ENCODE measurements at regions not wholly inside any gene's neighbourhood (a gene's known extent, or its start where the extent isn't known, plus 50 kb on each side); places are given as distances from the start of the nearest gene placed in this dataset.

DNA sequence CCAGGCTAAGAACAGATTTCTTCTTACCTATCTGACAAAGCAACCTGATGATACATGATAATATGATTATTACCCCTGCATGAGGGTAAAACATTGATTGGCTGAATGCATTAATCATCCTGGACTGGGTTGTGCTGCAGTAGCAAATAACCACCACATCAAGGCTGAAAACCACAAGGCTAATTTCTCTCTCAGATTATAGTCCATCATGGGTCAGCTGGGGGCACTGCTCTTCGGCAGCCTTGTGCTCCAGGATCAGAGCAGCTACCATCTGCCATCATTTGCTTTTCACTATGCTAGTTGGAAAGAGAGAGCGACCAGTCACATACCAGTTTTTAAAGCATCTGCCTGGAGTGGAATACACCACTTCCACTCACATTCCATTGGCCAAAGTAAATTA is 383.5 kb downstream of the RASEF start:
- DNase-seq, result no peak
- Histone ChIP-seq H3K9me3 (no peaks in the 10 kb centered on the region), H3K27me3 (no peaks in the 10 kb centered on the region), H3K4me3 (no peak overlapping the region), H3K36me3 (no peaks in the 10 kb centered on the region), H3K27ac (no peak overlapping the region), H3K4me1 (no peaks in the 10 kb centered on the region)
- intact Hi-C loops (cut with DNase I), result no loop called here
- 86 to 88% methylated on average over 2 of the region's 2 CpGs for WGBS, 2 donors
- TF ChIP-seq, protein P1, sequence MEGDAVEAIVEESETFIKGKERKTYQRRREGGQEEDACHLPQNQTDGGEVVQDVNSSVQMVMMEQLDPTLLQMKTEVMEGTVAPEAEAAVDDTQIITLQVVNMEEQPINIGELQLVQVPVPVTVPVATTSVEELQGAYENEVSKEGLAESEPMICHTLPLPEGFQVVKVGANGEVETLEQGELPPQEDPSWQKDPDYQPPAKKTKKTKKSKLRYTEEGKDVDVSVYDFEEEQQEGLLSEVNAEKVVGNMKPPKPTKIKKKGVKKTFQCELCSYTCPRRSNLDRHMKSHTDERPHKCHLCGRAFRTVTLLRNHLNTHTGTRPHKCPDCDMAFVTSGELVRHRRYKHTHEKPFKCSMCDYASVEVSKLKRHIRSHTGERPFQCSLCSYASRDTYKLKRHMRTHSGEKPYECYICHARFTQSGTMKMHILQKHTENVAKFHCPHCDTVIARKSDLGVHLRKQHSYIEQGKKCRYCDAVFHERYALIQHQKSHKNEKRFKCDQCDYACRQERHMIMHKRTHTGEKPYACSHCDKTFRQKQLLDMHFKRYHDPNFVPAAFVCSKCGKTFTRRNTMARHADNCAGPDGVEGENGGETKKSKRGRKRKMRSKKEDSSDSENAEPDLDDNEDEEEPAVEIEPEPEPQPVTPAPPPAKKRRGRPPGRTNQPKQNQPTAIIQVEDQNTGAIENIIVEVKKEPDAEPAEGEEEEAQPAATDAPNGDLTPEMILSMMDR (IDR thresholded peaks at IDR 0.05), result no peak
- TF ChIP-seq EP300 (IDR thresholded peaks at IDR 0.05) (no peak), POLR2A (IDR thresholded peaks at IDR 0.05) (no peak), POLR2AphosphoS5 (IDR thresholded peaks at IDR 0.05) (no peak)

DNA sequence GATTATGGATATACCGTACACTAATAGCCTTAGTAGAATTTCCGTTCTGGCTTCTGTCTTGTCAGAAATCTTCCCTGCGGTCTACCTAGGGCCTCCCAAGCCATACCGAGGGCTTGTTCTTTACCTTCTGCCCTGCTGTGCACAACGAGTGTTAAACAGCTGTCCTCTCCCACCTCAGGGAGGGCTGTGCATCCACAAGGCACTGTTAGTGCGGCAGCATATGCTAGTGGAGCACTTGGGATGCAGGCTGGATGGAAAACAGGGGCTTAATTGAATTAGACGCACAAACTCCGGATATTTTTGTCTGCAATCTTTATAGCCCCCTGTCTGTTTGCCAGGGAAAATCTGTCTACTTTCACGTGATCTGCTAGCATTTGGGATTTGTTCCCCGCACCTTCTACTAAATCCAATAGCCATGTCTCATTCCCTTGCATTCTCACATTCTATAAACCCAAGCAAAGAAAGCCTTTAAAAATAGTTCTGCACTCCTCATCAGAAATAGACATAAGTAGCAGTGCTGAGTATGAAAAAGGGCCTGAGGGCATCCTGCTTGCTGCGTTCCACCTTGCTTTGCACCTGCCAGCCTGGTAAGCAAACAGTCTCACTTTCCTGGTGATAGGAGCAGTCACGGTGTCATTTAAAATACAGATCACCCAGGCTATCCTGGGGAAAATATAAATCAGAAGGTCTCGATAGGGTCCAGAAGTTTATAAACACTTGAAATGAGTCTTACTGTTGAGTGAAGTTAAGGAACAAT is 382.6 kb downstream of the RASEF start:
- intact Hi-C loops (cut with DNase I), result no loop called here
- no peaks in the 10 kb centered on the region for H3K9me3 ChIP-seq
- H3K27ac ChIP-seq, result no peak overlapping the region
- no peak for DNase-seq
- no peak overlapping the region for H3K4me3 ChIP-seq
- no peaks in the 10 kb centered on the region for H3K4me1 ChIP-seq
- H3K27me3 ChIP-seq, result no peaks in the 10 kb centered on the region
- 54 to 66% methylated on average over 13 of the region's 13 CpGs for WGBS, 2 donors
- H3K36me3 ChIP-seq, result no peaks in the 10 kb centered on the region
- TF ChIP-seq EP300 (IDR thresholded peaks at IDR 0.05) (no peak), POLR2A (IDR thresholded peaks at IDR 0.05) (no peak), POLR2AphosphoS5 (IDR thresholded peaks at IDR 0.05) (no peak)
- TF ChIP-seq, protein P1 (IDR thresholded peaks at IDR 0.05), result no peak

- no peak overlapping the region for H3K4me3 ChIP-seq
- H3K36me3 ChIP-seq, result no peaks in the 10 kb centered on the region
- TF ChIP-seq, protein P1 (IDR thresholded peaks at IDR 0.05), result no peak
- TF ChIP-seq EP300 (IDR thresholded peaks at IDR 0.05) (no peak), POLR2A (IDR thresholded peaks at IDR 0.05) (no peak), POLR2AphosphoS5 (IDR thresholded peaks at IDR 0.05) (no peak)
- no peak overlapping the region for H3K27ac ChIP-seq
- H3K4me1 ChIP-seq, result no peaks in the 10 kb centered on the region
- no peaks in the 10 kb centered on the region for H3K27me3 ChIP-seq
- intact Hi-C loops (cut with DNase I), result no loop called here
- no peak for DNase-seq
- no peaks in the 10 kb centered on the region for H3K9me3 ChIP-seq
Observed at GRCh38 chr9:82681809-82682208, 381.1 kb downstream of the RASEF start.

DNA sequence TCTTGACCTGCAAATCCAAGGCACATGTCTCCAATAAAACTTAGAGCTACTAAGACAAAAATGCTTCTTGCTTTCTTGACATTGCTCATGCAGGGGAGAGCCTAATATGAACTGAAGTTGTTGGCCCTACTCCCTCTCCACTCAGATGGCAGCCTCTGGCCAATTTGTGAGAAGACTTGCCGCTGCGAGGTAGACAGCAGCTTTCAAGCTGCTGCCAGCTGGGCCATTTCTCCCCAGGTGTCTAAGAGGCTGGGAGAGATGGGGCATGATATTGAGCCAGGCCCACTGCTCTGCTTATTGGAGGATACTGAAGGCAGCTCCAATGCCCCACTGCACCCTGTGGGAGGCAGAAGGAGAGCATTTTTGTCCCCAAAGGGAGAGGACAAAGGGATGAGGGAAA is 380.5 kb downstream of the RASEF start:
- no peak overlapping the region for H3K27ac ChIP-seq
- no peak overlapping the region for H3K4me3 ChIP-seq
- 95% methylated on average over 2 of the region's 2 CpGs for WGBS, 2 donors
- TF ChIP-seq EP300 (IDR thresholded peaks at IDR 0.05), result no peak
- TF ChIP-seq POLR2A (IDR thresholded peaks at IDR 0.05), result no peak
- no peak for TF ChIP-seq POLR2AphosphoS5 (IDR thresholded peaks at IDR 0.05)
- TF ChIP-seq, protein P1 (IDR thresholded peaks at IDR 0.05), result no peak
- intact Hi-C loops (cut with DNase I), result no loop called here
- no peaks in the 10 kb centered on the region for H3K4me1 ChIP-seq
- H3K36me3 ChIP-seq, result no peaks in the 10 kb centered on the region
- no peaks in the 10 kb centered on the region for H3K27me3 ChIP-seq
- no peak for DNase-seq
- H3K9me3 ChIP-seq, result no peaks in the 10 kb centered on the region

GRCh38 chr9:82695704-82696103 is 367.2 kb downstream of the RASEF start:
- H3K27me3 ChIP-seq, result no peaks in the 10 kb centered on the region
- H3K4me3 ChIP-seq, result no peak overlapping the region
- WGBS, 2 donors, result 88 to 93% methylated on average over 3 of the region's 3 CpGs
- DNase-seq, result no peak
- peaks cover 0 to 9% (median 2%) of the 10 kb centered on the region in 4 donors for H3K9me3 ChIP-seq
- intact Hi-C loops (cut with DNase I), result no loop called here
- no peaks in the 10 kb centered on the region for H3K4me1 ChIP-seq
- H3K36me3 ChIP-seq, result no peaks in the 10 kb centered on the region
- H3K27ac ChIP-seq, result no peak overlapping the region
- TF ChIP-seq POLR2A (IDR thresholded peaks at IDR 0.05) (no peak), EP300 (IDR thresholded peaks at IDR 0.05) (no peak), POLR2AphosphoS5 (IDR thresholded peaks at IDR 0.05) (no peak)
- TF ChIP-seq, protein P1 (IDR thresholded peaks at IDR 0.05), result no peak
